ENCODE measurements at regions not wholly inside any gene's neighbourhood (a gene's known extent, or its start where the extent isn't known, plus 50 kb on each side); places are given as distances from the start of the nearest gene placed in this dataset.

DNA sequence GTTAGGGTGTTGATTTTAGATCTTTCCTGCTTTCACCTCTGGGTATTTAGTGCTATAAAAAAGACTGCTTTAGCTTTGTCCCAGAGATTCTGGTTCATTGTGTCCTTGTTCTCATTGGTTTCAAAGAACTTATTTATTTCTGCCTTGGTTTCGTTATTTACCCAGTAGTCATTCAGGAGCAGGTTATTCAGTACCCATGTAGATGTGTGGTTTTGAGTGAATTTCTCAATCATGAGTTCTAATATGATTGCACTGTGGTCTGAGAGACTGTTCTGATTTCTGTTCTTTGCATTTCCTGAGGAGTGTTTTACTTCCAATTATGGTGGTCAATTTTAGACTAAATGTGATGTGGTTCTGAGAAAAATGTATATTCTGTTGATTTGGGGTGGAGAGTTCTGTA, 167.1 kb upstream of the KYNU start:
- TF ChIP-seq CTCF (IDR thresholded peaks at IDR 0.05): no peak
- TF ChIP-seq POLR2A (IDR thresholded peaks at IDR 0.05): no peak

All from adrenal gland (tissue), 5 donors.